Colonic mucosa (tissue), 4 donors: ENCODE measurements at regions not wholly inside any gene's neighbourhood (a gene's known extent, or its start where the extent isn't known, plus 50 kb on each side); places are given as distances from the start of the nearest gene placed in this dataset.

ENCODE experiments used
- DNase-seq: peaks from one replicate; pipeline ENCODE4 v3.0.0-alpha.2; 2020
- H3K27ac ChIP-seq: fragments of 200-600 bp; one replicate; pipeline ENCODE4 v1.8.0; 2021
- H3K27me3 ChIP-seq: fragments of 200-600 bp; one replicate; pipeline ENCODE4 v1.8.0; 2021
- H3K36me3 ChIP-seq: fragments of 200-600 bp; one replicate; pipeline ENCODE4 v1.8.0; 2021
- H3K4me1 ChIP-seq: fragments of 200-600 bp; one replicate; pipeline ENCODE4 v1.8.0; 2021; ENCODE audit warnings: mild to moderate bottlenecking
- H3K4me3 ChIP-seq: fragments of 200-600 bp; one replicate; pipeline ENCODE4 v1.8.0; 2021
- H3K9ac ChIP-seq, 2 donors: one replicate each; pipeline ENCODE4 v1.7.0; 2013; ENCODE audit warnings: control low read depth in 2 of 2, low read depth in 2 of 2, low read length in 2 of 2
- H3K9me3 ChIP-seq: fragments of 200-600 bp; one replicate; pipeline ENCODE4 v1.8.0; 2021
- CTCF ChIP-seq: fragments of 200-600 bp; IDR thresholded peaks from one replicate; pipeline ENCODE4 v1.8.0; 2022; ENCODE audit warnings: antibody characterized with exemption, mild to moderate bottlenecking
- intact Hi-C: fragments of 100-400 bp; cut with DNase I; formaldehyde crosslinking; loops from one replicate; pipeline ENCODE4 v1.14.1; 2022
- donor health status: healthy.
- donor health status: DM: no; HTN: no; CAD: no.
- donor health status: DM: no; HTN: no; CAD: no.

- no peaks in the 10 kb centered on the region for H3K27me3 ChIP-seq
Measured at GRCh38 chr6:163825033-163825432, 410.5 kb downstream of the QKI start.

GRCh38 chr6:163823577-163823976 is 409.1 kb downstream of the QKI start:
- H3K4me3 ChIP-seq, result no peak overlapping the region
- no peaks in the 10 kb centered on the region for H3K36me3 ChIP-seq
- H3K9ac ChIP-seq, result no peak overlapping the region
- intact Hi-C loops, result no loop called here
- TF ChIP-seq CTCF, result no peak
- H3K27ac ChIP-seq, result no peak overlapping the region
- H3K4me1 ChIP-seq, result no peaks in the 10 kb centered on the region
- H3K9me3 ChIP-seq, result no peaks in the 10 kb centered on the region
- no peaks in the 10 kb centered on the region for H3K27me3 ChIP-seq
- DNase-seq, result no peak

More at GRCh38 chr6:163825033-163825432, 410.5 kb downstream of the QKI start:
- Histone ChIP-seq H3K27ac (no peak overlapping the region), H3K36me3 (no peaks in the 10 kb centered on the region), H3K9me3 (no peaks in the 10 kb centered on the region), H3K4me1 (no peaks in the 10 kb centered on the region), H3K4me3 (no peak overlapping the region), H3K9ac (no peak overlapping the region)
- TF ChIP-seq CTCF, result no peak
- no peak for DNase-seq
- intact Hi-C loops, result no loop called here

GRCh38 chr6:163820745-163821458 is 406.4 kb downstream of the QKI start:
- Histone ChIP-seq H3K27me3 (no peaks in the 10 kb centered on the region), H3K36me3 (no peaks in the 10 kb centered on the region), H3K9me3 (no peaks in the 10 kb centered on the region), H3K27ac (no peak overlapping the region), H3K4me1 (no peaks in the 10 kb centered on the region), H3K4me3 (no peak overlapping the region), H3K9ac (no peak overlapping the region)
- TF ChIP-seq CTCF, result no peak
- no peak for DNase-seq
- intact Hi-C loops, result no loop called here

- no peak overlapping the region for H3K9ac ChIP-seq
- H3K4me1 ChIP-seq, result no peaks in the 10 kb centered on the region
- no peak overlapping the region for H3K27ac ChIP-seq
- no peaks in the 10 kb centered on the region for H3K9me3 ChIP-seq
- no peaks in the 10 kb centered on the region for H3K36me3 ChIP-seq
- DNase-seq, result no peak
- H3K4me3 ChIP-seq, result no peak overlapping the region
- intact Hi-C loops, result no loop called here
- no peak for TF ChIP-seq CTCF
- no peaks in the 10 kb centered on the region for H3K27me3 ChIP-seq
Measured at GRCh38 chr6:163820171-163820570, 405.7 kb downstream of the QKI start.

GRCh38 chr6:163818719-163819118 is 404.2 kb downstream of the QKI start:
- H3K4me3 ChIP-seq, result no peak overlapping the region
- no peak overlapping the region for H3K9ac ChIP-seq
- H3K9me3 ChIP-seq, result no peaks in the 10 kb centered on the region
- intact Hi-C loops, result no loop called here
- no peak for TF ChIP-seq CTCF
- H3K36me3 ChIP-seq, result no peaks in the 10 kb centered on the region
- DNase-seq, result no peak
- H3K4me1 ChIP-seq, result no peaks in the 10 kb centered on the region
- no peaks in the 10 kb centered on the region for H3K27me3 ChIP-seq
- no peak overlapping the region for H3K27ac ChIP-seq
